H9 (cell line): ENCODE measurements at regions not wholly inside any gene's neighbourhood (a gene's known extent, or its start where the extent isn't known, plus 50 kb on each side); places are given as distances from the start of the nearest gene placed in this dataset.

Source experiments
- DNase-seq: peaks from one replicate; pipeline ENCODE4 v3.0.0-alpha.2; 2017
- H2AFZ ChIP-seq: one replicate; pipeline ENCODE4 v1.6.1; 2013; ENCODE audit warnings: mild to moderate bottlenecking, low read length, control low read depth, moderate library complexity
- H2AK5ac ChIP-seq: 2 replicates; pipeline ENCODE4 v1.6.1; 2013; ENCODE audit warnings: low read length, control low read depth, mixed read lengths; ENCODE audit not compliant: insufficient read length
- H2BK120ac ChIP-seq: one replicate; pipeline ENCODE4 v1.6.1; 2013; ENCODE audit warnings: low read depth, mild to moderate bottlenecking, low read length, control low read depth, inconsistent platforms; ENCODE audit not compliant: poor library complexity, severe bottlenecking
- H2BK12ac ChIP-seq: 2 replicates; pipeline ENCODE4 v1.6.1; 2013; ENCODE audit warnings: low read length, control low read depth, mixed read lengths, low read depth; ENCODE audit not compliant: insufficient read length
- H2BK15ac ChIP-seq: 2 replicates; pipeline ENCODE4 v1.6.1; 2013; ENCODE audit warnings: low read depth, low read length, control low read depth
- H2BK20ac ChIP-seq: one replicate; pipeline ENCODE4 v1.6.1; 2013; ENCODE audit warnings: low read depth, mild to moderate bottlenecking, low read length, control low read depth, inconsistent platforms; ENCODE audit not compliant: poor library complexity, severe bottlenecking
- H2BK5ac ChIP-seq: 2 replicates; pipeline ENCODE4 v1.6.1; 2013; ENCODE audit warnings: low read length, control low read depth, mixed read lengths; ENCODE audit not compliant: insufficient read length
- H3K14ac ChIP-seq: 2 replicates; pipeline ENCODE4 v1.6.1; 2013; ENCODE audit warnings: low read length, control low read depth; ENCODE audit not compliant: insufficient read depth
- H3K18ac ChIP-seq: 2 replicates; pipeline ENCODE4 v1.6.1; 2013; ENCODE audit warnings: low read depth, mild to moderate bottlenecking, mixed read lengths, low read length, control low read depth; ENCODE audit not compliant: insufficient read length
- H3K23ac ChIP-seq: 2 replicates; pipeline ENCODE4 v1.6.1; 2013; ENCODE audit warnings: low read length, control low read depth, mixed read lengths, low read depth; ENCODE audit not compliant: insufficient read length
- H3K23me2 ChIP-seq: 2 replicates; pipeline ENCODE4 v1.6.1; 2013; ENCODE audit warnings: low read depth, mild to moderate bottlenecking, mixed read lengths, low read length, control low read depth; ENCODE audit not compliant: insufficient read length, poor library complexity, severe bottlenecking
- H3K27ac ChIP-seq: 2 replicates; pipeline ENCODE4 v1.5.1; 2013; ENCODE audit warnings: low read length, control low read depth, mixed read lengths, low read depth; ENCODE audit not compliant: insufficient read length
- H3K27me3 ChIP-seq: 2 replicates; pipeline ENCODE4 v1.6.1; 2013; ENCODE audit warnings: low read length, control low read depth, inconsistent platforms; ENCODE audit not compliant: insufficient read depth
- H3K4ac ChIP-seq: 2 replicates; pipeline ENCODE4 v1.6.1; 2013; ENCODE audit warnings: low read depth, mild to moderate bottlenecking, control low read depth, inconsistent platforms, low read length, moderate library complexity
- H3K4me1 ChIP-seq: 2 replicates; pipeline ENCODE4 v1.6.1; 2013; ENCODE audit warnings: low read length, control low read depth, inconsistent platforms; ENCODE audit not compliant: insufficient read depth
- H3K4me2 ChIP-seq: 2 replicates; pipeline ENCODE4 v1.6.1; 2013; ENCODE audit warnings: low read length, control low read depth, mixed read lengths; ENCODE audit not compliant: insufficient read length, insufficient read depth
- H3K56ac ChIP-seq: 2 replicates; pipeline ENCODE4 v1.6.1; 2013; ENCODE audit warnings: low read depth, mild to moderate bottlenecking, mixed read lengths, low read length, control low read depth; ENCODE audit not compliant: insufficient read length
- H3K79me1 ChIP-seq: 2 replicates; pipeline ENCODE4 v1.6.1; 2013; ENCODE audit warnings: low read depth, mild to moderate bottlenecking, moderate library complexity, low read length, control low read depth, inconsistent platforms; ENCODE audit not compliant: insufficient read depth, poor library complexity, severe bottlenecking
- H3K79me2 ChIP-seq: 2 replicates; pipeline ENCODE4 v1.6.1; 2013; ENCODE audit warnings: low read length, control low read depth, inconsistent platforms; ENCODE audit not compliant: insufficient read depth
- H3K9ac ChIP-seq: 2 replicates; pipeline ENCODE4 v1.6.1; 2013; ENCODE audit warnings: low read length, control low read depth, mixed read lengths; ENCODE audit not compliant: insufficient read length; ENCODE audit errors: extremely low read depth
- H3K9me3 ChIP-seq: one replicate; pipeline ENCODE4 v1.6.1; 2013; ENCODE audit warnings: low read depth, low read length, inconsistent platforms; ENCODE audit not compliant: control insufficient read depth
- H3T11ph ChIP-seq: one replicate; pipeline ENCODE4 v1.6.1; 2013; ENCODE audit warnings: mild to moderate bottlenecking, low read length, control low read depth, inconsistent platforms
- H4K20me1 ChIP-seq: one replicate; pipeline ENCODE4 v1.6.1; 2013; ENCODE audit not compliant: control insufficient read depth, insufficient read length, insufficient read depth
- H4K5ac ChIP-seq: 2 replicates; pipeline ENCODE4 v1.6.1; 2013; ENCODE audit warnings: low read depth, mild to moderate bottlenecking, mixed read lengths, low read length, control low read depth; ENCODE audit not compliant: insufficient read length
- H4K8ac ChIP-seq: replicated peaks from 2 replicates; pipeline ENCODE4 v1.6.1; 2013; ENCODE audit warnings: low read length, control low read depth, mixed read lengths, low read depth; ENCODE audit not compliant: insufficient read length
- H4K91ac ChIP-seq: 2 replicates; pipeline ENCODE4 v1.6.1; 2013; ENCODE audit warnings: low read depth, mild to moderate bottlenecking, moderate library complexity, mixed read lengths, low read length, control low read depth; ENCODE audit not compliant: insufficient read length
- H3K27ac Mint-ChIP-seq, 3 experiments: 2 replicates in 2 of 3; 3 replicates in 1 of 3; pipeline ENCODE4 v1.8.0; 2020 to 2021; ENCODE audit warnings: mixed read lengths in 3 of 3, mild to moderate bottlenecking in 1 of 3, moderate library complexity in 1 of 3
- H3K27me3 Mint-ChIP-seq: 2 replicates; pipeline ENCODE4 v1.8.0; 2021; ENCODE audit warnings: low read depth, mild to moderate bottlenecking, moderate library complexity, mixed read lengths
- H3K36me3 Mint-ChIP-seq, 3 experiments: 2 replicates in 2 of 3; 3 replicates in 1 of 3; pipeline ENCODE4 v1.8.0; 2020 to 2021; ENCODE audit warnings: low read depth in 3 of 3, mixed read lengths in 3 of 3; ENCODE audit not compliant: insufficient read depth in 1 of 3
- H3K4me1 Mint-ChIP-seq, 2 experiments: 2 replicates each; pipeline ENCODE4 v1.8.0; 2020; ENCODE audit warnings: mixed read lengths in 2 of 2
- H3K4me3 Mint-ChIP-seq, 2 experiments: 2 replicates in 1 of 2; 3 replicates in 1 of 2; pipeline ENCODE4 v1.8.0; 2020 to 2021; ENCODE audit warnings: mild to moderate bottlenecking in 2 of 2, mixed read lengths in 2 of 2, moderate library complexity in 1 of 2
- H3K9me3 Mint-ChIP-seq, 2 experiments: 2 replicates in 1 of 2; 3 replicates in 1 of 2; pipeline ENCODE4 v1.8.0; 2020; ENCODE audit warnings: mild to moderate bottlenecking in 2 of 2, mixed read lengths in 2 of 2, moderate library complexity in 1 of 2
- CTCF ChIP-seq: fragments of 200-600 bp; sonication (generic); conservative IDR thresholded peaks from 3 replicates; pipeline ENCODE4 v1.8.0; 2021; ENCODE audit warnings: antibody characterized with exemption, mild to moderate bottlenecking
- WGBS: extraction: QIAGEN DNeasy Blood & Tissue Kit; methylation state at CpG from one replicate; pipeline ENCODE4 v1.1.7; 2013; ENCODE audit warnings: missing lambda C conversion rate, low lambda C conversion rate, mixed read lengths; ENCODE audit not compliant: insufficient read length; ENCODE audit errors: extremely low coverage; 5-methylcytosine and 5-hydroxymethylcytosine counted together

- no peak overlapping the region for H3K4me2 ChIP-seq
- H3T11ph ChIP-seq = no peak overlapping the region
- no peaks in the 10 kb centered on the region; the same call in 1 of the 2 replicates for H3K27me3 Mint-ChIP-seq
- no peak overlapping the region for H2AFZ ChIP-seq
- DNase-seq = no peak
- H2BK5ac ChIP-seq = no peak overlapping the region
- no peak overlapping the region for H3K27ac ChIP-seq
- H4K8ac ChIP-seq = no peak overlapping the region
- TF ChIP-seq CTCF = no peak
- H3K4me1 ChIP-seq = peaks cover 5% of the 10 kb centered on the region; the same call in 1 of the 2 replicates
- no peaks in the 10 kb centered on the region for H3K27me3 ChIP-seq
- H2BK120ac ChIP-seq = no peak overlapping the region
- no peak overlapping the region for H3K18ac ChIP-seq
- no peaks in the 10 kb centered on the region for H3K79me2 ChIP-seq
- WGBS = no CpG with 5 or more reads among the region's 7 CpGs
- H2BK20ac ChIP-seq = no peak overlapping the region
- H3K56ac ChIP-seq = no peak overlapping the region
- no peak overlapping the region for H3K4ac ChIP-seq
- H2AK5ac ChIP-seq = no peak overlapping the region
- H4K91ac ChIP-seq = no peak overlapping the region
- H3K9me3 Mint-ChIP-seq = no peaks in the 10 kb centered on the region; a peak in 1 of 5 replicates
- no peak overlapping the region for H2BK15ac ChIP-seq
- no peak overlapping the region for H3K9ac ChIP-seq
- H3K27ac Mint-ChIP-seq = no peak overlapping the region
- H3K23me2 ChIP-seq = no peaks in the 10 kb centered on the region
- no peaks in the 10 kb centered on the region for H3K9me3 ChIP-seq
- H3K14ac ChIP-seq = no peak overlapping the region
- H3K23ac ChIP-seq = no peak overlapping the region
- H3K4me1 Mint-ChIP-seq = peaks cover 23 to 26% of the 10 kb centered on the region in 2 experiments
- no peak overlapping the region for H4K5ac ChIP-seq
- H3K4me3 Mint-ChIP-seq = no peak overlapping the region
- H3K79me1 ChIP-seq = no peaks in the 10 kb centered on the region
- no peaks in the 10 kb centered on the region for H4K20me1 ChIP-seq
- H3K36me3 Mint-ChIP-seq = no peaks in the 10 kb centered on the region
- no peak overlapping the region for H2BK12ac ChIP-seq
Measured at GRCh38 chr10:92785118-92785517, 63.2 kb upstream of the EXOC6 start.
